SW 1271 (cell line): ENCODE measurements at regions not wholly inside any gene's neighbourhood (a gene's known extent, or its start where the extent isn't known, plus 50 kb on each side); places are given as distances from the start of the nearest gene placed in this dataset.

Source experiments
- DNase-seq, 2 experiments: peaks; one replicate each; lab custom pipeline; 2025; lab: John Stamatoyannopoulos, UW

GRCh38 chr15:70491201-70491621, 272.1 kb downstream of the UACA start:
- no peak for DNase-seq

- no peak for DNase-seq
Observed at GRCh38 chr15:70490838-70491155, 272.6 kb downstream of the UACA start.

GRCh38 chr15:70490148-70490837, 273.1 kb downstream of the UACA start:
- no peak for DNase-seq

- DNase-seq, result no peak
Observed at GRCh38 chr15:70488941-70489848, 274.2 kb downstream of the UACA start.

GRCh38 chr15:70488002-70488605, 275.3 kb downstream of the UACA start:
- DNase-seq, result peak; percentile 12 to 70

GRCh38 chr15:70487387-70487740, 276.0 kb downstream of the UACA start:
- no peak for DNase-seq

- no peak for DNase-seq
Observed at GRCh38 chr15:70486451-70487386, 276.6 kb downstream of the UACA start.

- no peak for DNase-seq
Observed at GRCh38 chr15:70486012-70486411, 277.3 kb downstream of the UACA start.

- no peak for DNase-seq
Observed at GRCh38 chr15:70484993-70485392, 278.4 kb downstream of the UACA start.

GRCh38 chr15:70483513-70483912, 279.8 kb downstream of the UACA start:
- DNase-seq, result no peak

GRCh38 chr15:70480196-70480856, 283.0 kb downstream of the UACA start:
- no peak for DNase-seq

GRCh38 chr15:70479785-70480184, 283.6 kb downstream of the UACA start:
- DNase-seq, result no peak

- DNase-seq, result no peak
Observed at GRCh38 chr15:70479056-70479455, 284.3 kb downstream of the UACA start.

- no peak for DNase-seq
Observed at GRCh38 chr15:70478251-70478990, 284.9 kb downstream of the UACA start.

- DNase-seq, result no peak
Observed at GRCh38 chr15:70477750-70478250, 285.6 kb downstream of the UACA start.

- no peak for DNase-seq
Observed at GRCh38 chr15:70476441-70476840, 286.9 kb downstream of the UACA start.

- DNase-seq, result no peak
Observed at GRCh38 chr15:70475921-70476320, 287.4 kb downstream of the UACA start.

GRCh38 chr15:70475407-70475781, 288.0 kb downstream of the UACA start:
- no peak for DNase-seq

- DNase-seq, result no peak
Observed at GRCh38 chr15:70474471-70475406, 288.6 kb downstream of the UACA start.
